Mucosa of rectum (tissue), 2 donors: ENCODE measurements at regions not wholly inside any gene's neighbourhood (a gene's known extent, or its start where the extent isn't known, plus 50 kb on each side); places are given as distances from the start of the nearest gene placed in this dataset.

Experiments
- H3K27ac ChIP-seq, 2 donors: one replicate each; pipeline ENCODE4 v1.7.0; 2013; ENCODE audit warnings: inconsistent platforms in 2 of 2, low read depth in 2 of 2, low read length in 2 of 2
- H3K27me3 ChIP-seq, 2 donors: one replicate each; pipeline ENCODE4 v1.7.0; 2013; ENCODE audit warnings: low read length in 2 of 2; ENCODE audit not compliant: control insufficient read depth in 2 of 2, insufficient read depth in 2 of 2
- H3K36me3 ChIP-seq, 2 donors: one replicate each; pipeline ENCODE4 v1.7.0; 2013; ENCODE audit warnings: low read length in 2 of 2; ENCODE audit not compliant: control insufficient read depth in 2 of 2, insufficient read depth in 2 of 2
- H3K4me1 ChIP-seq, 2 donors: one replicate each; pipeline ENCODE4 v1.7.0; 2013; ENCODE audit warnings: low read length in 2 of 2, mild to moderate bottlenecking in 1 of 2; ENCODE audit not compliant: control insufficient read depth in 2 of 2, insufficient read depth in 2 of 2
- H3K4me3 ChIP-seq, 2 donors: one replicate each; pipeline ENCODE4 v1.7.0; 2013; ENCODE audit warnings: low read length in 2 of 2
- H3K9ac ChIP-seq, 2 donors: one replicate each; pipeline ENCODE4 v1.7.0; 2013; ENCODE audit warnings: low read length in 2 of 2, low read depth in 1 of 2, mild to moderate bottlenecking in 1 of 2
- H3K9me3 ChIP-seq, 2 donors: one replicate each; pipeline ENCODE4 v1.7.0; 2013; ENCODE audit warnings: low read length in 2 of 2; ENCODE audit not compliant: control insufficient read depth in 2 of 2
- donor health status: healthy.
- donor health status: Normal muscosa, but diverticular disease.

- peaks cover 0 to 6% of the 10 kb centered on the region in 2 donors for H3K4me1 ChIP-seq
- H3K9me3 ChIP-seq, result no peaks in the 10 kb centered on the region
- H3K36me3 ChIP-seq, result no peaks in the 10 kb centered on the region
- no peak overlapping the region for H3K27ac ChIP-seq
- H3K27me3 ChIP-seq, result no peaks in the 10 kb centered on the region
- no peak overlapping the region for H3K9ac ChIP-seq
- no peak overlapping the region for H3K4me3 ChIP-seq
Measured at GRCh38 chr1:31522556-31522845, 53.8 kb upstream of the TINAGL1 start.

GRCh38 chr1:31523012-31523411, 53.3 kb upstream of the TINAGL1 start:
- H3K36me3 ChIP-seq, result no peaks in the 10 kb centered on the region
- no peak overlapping the region for H3K9ac ChIP-seq
- peaks cover 0 to 6% of the 10 kb centered on the region in 2 donors for H3K4me1 ChIP-seq
- no peak overlapping the region for H3K4me3 ChIP-seq
- no peaks in the 10 kb centered on the region for H3K9me3 ChIP-seq
- H3K27me3 ChIP-seq, result no peaks in the 10 kb centered on the region
- H3K27ac ChIP-seq, result no peak overlapping the region

- no peaks in the 10 kb centered on the region for H3K9me3 ChIP-seq
- peaks cover 0 to 6% of the 10 kb centered on the region in 2 donors for H3K4me1 ChIP-seq
- no peaks in the 10 kb centered on the region for H3K27me3 ChIP-seq
- H3K27ac ChIP-seq, result peak overlapping the region in 1 of 2 donors; percentile 52
- H3K9ac ChIP-seq, result no peak overlapping the region
- no peaks in the 10 kb centered on the region for H3K36me3 ChIP-seq
- H3K4me3 ChIP-seq, result no peak overlapping the region
Measured at GRCh38 chr1:31523769-31524168, 52.5 kb upstream of the TINAGL1 start.

GRCh38 chr1:31524186-31524901, 52.0 kb upstream of the TINAGL1 start:
- no peak overlapping the region for H3K9ac ChIP-seq
- H3K27ac ChIP-seq, result peak overlapping the region in 1 of 2 donors; percentile 52
- H3K4me3 ChIP-seq, result no peak overlapping the region
- no peaks in the 10 kb centered on the region for H3K9me3 ChIP-seq
- no peaks in the 10 kb centered on the region for H3K27me3 ChIP-seq
- H3K36me3 ChIP-seq, result no peaks in the 10 kb centered on the region
- peaks cover 0 to 6% of the 10 kb centered on the region in 2 donors for H3K4me1 ChIP-seq
